ENCODE measurements at regions not wholly inside any gene's neighbourhood (a gene's known extent, or its start where the extent isn't known, plus 50 kb on each side); places are given as distances from the start of the nearest gene placed in this dataset.

DNA sequence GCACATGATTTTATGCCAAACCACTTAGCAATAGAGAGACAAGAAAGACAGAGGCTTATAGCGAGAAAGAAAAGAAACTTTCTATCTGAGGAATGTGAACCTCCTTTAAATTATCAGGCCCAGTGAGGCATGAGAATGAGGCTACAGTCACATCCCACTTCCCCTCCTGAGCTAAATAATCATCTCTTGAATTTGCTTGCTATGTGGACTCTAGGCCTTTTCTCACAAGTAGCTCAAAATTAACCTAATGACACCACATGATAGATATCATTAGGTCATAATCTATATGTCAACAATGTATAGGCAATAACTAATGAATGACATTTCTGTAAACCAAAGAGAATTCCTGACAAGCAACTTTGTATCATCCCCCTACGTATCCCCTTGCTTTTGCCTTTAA, 301.5 kb upstream of the MGAT5 start:
- no peak for DNase-seq

DNA sequence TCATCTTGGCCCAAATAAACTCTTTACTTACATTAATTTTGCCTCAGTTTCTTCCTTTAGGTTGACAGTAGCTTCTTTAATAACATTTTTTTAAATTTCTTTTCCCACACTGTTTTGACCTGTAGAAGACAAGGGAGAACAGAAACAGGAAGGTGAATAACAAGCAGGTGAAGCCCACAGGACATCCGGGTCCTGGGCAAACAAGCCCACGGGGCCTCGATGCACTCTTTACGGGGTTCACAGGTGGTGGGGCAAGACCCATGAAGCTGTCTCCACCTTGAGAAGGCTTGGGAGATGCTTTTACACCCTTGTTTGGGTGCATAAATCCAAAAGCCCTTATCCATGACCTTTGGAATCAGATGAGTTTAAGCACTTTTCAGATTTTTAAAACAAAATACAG, 301.0 kb upstream of the MGAT5 start:
- DNase-seq: no peak

DNA sequence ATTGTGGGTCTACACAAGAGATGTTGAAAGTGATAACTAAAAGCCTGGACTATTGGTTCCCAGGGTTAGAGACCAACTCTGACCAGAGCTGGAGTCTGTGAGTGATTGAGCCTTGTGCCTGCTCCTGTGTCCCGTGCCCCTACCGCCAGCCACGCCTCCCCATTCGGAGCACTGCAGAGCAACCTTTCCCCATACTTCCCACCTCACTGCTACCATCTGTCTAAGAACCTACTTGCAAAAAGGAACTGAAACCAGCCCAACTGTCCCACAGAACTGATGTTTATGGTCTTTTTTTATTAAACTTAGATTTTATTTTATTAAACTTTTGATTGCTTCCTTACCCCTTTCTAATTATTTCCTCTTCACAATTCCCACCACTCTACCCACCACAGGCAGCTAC, 300.3 kb upstream of the MGAT5 start:
- DNase-seq: no peak

DNA sequence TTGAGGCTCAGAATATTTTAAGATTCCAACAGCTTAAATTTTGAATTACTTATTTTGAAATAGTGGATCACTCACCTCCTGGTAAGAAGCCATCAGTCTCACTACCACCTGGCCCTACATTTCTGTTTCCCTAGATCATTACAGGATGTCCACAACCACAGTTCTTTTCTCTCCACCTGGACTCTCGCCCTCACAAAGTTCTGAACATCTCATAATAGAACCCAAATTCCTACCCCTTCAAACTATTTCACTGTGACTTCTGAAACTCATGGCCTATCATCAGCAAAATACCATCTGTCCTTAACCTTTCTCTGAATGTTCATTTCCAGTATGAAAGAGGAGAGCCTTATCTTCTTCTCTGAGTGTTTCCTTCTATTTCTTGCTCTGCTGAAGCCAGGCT, 299.2 kb upstream of the MGAT5 start:
- DNase-seq: no peak

DNA sequence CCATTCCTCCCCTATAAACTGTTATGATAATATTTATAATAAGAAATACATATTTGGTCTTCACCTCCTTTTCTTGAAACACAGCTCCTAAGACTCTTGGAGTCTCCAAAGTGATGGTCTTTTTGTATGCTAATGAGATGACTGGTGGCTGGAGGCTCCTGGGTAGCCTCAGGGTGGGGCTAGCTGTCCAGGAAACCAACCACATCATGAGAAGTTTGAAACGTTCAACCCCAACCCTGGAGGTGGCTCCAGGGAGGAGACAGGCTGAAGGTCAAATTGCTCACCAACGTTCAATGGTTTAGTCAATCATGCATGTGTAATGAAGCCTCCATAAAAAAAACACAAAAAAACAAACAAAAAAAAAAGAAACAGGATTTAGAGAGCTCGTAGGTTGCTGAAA, 298.7 kb upstream of the MGAT5 start:
- DNase-seq: no peak

DNA sequence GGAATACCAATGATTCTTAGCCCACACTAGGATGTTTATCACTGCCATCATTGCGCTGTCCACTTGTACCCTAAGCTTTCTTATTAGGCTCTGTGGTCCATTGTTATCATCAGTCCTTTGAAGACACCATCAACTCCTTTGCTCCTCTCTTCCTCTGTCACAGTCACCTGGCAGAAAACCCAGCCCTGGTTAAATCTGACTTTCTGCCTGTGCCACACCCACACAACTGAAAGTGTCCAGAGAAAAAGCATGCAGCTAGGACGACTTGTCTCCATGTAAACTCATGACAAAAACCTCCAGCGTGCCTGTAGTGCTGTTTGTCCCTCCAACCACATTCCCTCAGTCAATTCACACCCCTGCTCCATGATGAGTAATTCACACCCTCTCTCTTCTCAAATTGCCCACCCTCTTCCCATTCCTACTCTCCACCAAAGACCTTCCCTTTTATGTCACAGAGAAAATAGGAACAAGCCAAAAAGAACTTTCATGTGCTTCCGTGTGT, 297.4 kb upstream of the MGAT5 start:
- no peak for DNase-seq

DNA sequence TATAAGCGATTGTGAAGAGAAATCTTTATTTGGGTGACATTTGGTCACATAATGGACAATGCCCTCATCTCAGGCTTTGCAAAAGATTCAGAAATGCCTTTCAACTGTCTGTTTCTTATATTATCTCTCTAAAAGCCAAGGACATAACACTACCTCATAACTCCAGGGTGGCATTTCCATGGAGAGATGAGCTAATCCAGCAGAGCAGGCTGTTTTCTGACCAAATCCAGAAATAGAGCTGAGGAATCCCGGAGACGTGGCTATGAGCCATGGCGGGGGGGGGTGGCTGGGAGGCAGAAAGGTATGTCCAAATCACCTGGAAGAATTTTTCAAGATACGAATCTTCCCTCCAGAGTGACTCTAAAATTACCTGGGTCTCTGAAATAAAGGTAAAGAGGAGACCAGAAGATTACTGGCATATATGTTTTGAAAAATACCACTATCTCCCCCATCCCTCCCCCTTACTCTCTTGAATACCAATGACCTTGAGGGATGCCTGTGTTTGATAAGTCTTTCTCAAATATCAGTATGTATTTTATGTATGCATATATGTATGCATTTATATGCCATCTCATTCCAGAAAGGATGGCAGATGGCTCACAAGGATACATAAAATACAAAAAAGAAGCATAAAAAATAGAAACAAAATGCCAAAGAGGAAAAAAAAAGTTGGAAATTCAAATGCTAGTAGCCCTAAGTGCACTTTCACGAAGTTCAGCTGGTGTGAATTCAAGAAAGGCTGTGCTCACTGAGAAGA, 296.0 kb upstream of the MGAT5 start:
- no peak for DNase-seq

DNA sequence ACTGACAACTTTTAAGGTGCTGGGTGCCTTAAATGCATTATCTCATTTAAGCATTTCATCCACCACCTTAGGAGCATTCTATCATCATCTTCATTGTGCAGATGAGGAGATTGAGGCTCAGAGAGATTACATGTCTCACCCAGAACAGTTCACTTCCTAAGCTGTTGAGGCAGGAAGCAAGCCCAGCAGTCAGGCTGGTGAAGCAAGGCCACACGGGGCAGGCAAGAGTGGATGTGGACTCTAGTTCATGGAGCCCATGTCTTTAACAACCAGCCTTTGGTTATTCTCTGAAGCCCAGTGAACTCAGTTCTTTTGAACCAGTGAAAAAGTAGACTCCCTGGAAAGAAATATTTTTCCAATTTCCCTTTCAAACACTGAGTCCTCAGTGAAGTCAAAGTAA, 294.8 kb upstream of the MGAT5 start:
- DNase-seq: no peak

DNA sequence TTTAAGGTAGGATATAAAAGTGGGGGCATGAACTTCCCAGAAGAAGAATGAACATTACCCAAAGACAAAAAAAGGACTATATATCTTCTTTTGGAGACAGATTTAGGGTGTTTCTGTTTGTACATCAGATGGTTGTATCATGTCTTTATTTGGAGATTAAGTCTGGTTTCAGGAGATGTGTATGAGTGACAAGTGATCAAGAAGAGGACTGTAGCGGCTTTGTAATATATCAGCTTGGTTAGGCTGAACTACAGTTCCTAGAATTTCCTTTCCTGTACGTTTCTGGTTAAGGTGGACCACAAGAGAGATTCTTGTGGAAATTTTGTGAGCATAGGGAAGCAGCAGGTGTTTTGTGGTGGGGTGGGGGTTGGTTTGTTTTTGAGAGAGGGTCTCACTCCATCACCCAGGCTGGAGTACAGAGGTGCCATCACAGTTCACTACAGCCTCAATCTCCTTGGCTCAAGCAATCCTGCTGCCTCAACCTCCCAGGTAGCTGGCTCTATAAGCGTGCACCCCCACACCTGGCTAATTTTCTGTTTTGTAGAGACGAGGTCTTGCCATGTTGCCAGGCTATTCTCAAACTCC, 287.1 kb upstream of the MGAT5 start:
- DNase-seq: no peak

DNA sequence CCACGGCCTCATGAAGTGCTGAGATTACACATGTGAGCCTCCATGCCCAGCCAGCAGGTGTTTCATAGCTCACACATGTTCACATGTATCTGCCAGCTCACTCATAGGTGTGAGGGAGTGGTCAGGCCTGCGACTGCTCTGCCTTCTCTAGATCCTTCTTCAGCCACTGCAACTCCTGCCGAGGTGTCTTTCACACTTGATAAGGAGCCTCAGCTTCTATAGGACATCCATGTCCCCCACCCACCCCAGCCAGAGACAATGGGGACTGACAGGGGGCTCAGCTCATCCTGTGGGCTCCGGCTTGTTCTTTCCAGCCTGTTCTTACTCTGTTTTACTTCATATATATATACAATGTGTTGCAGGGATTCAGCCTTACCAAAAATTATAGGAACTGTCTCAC, 286.5 kb upstream of the MGAT5 start:
- DNase-seq: no peak

DNA sequence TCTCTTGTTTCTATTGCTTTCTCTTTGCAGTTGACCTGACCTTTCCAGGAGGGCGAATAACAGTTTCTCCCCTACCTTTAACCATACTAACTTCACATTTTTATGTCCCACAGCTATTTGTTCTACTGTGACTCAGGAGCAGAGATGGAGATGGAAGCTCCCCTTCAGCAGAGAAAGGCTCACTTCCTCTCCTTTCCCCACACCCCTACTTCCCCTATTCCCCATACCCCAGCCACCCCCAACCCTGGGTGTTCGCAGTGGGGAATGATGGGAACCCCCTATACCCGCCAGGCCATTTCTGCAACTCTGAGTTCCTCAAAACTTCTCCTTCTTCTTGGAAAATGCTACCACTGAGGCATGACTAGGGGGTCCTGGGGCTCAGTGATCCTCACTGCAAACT, 285.4 kb upstream of the MGAT5 start:
- DNase-seq: no peak

DNA sequence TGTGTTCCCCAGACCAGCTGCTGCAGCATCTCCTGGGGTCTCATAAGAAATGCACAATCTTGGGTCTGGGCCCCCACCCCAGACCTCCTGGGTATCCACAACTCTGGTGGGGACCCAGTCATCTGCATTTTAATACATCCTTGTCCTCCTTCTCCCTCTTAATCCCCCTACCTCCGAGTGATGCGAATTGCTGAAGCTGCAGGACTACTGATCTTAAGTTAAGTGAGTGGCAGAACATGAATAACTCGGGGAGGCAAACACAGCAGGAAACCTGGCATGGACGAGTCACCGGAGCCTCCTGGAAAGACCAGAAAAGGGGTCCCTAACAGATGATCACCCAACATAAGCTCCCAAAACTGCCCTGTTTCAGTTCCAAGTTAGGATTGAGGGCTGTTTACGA, 283.2 kb upstream of the MGAT5 start:
- no peak for DNase-seq

DNA sequence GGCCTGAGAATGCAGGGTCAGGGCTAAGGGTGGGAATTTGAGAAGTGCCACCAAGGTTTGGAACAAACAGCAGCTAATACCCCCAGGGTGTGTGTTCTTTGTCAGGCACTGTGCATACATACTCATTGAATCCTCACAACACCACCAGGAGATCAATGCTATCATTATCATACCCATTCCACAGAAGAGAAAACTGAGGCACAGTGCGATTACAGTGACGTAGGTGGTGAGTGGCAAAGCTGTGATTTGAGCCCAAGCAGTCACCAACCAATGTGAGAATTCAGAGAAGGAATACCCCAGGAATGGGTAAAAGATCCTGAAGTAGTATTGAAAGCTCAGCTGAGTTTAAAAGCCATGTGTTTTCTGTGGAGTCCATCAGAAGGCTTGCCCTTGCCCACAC, 281.6 kb upstream of the MGAT5 start:
- DNase-seq: no peak

DNA sequence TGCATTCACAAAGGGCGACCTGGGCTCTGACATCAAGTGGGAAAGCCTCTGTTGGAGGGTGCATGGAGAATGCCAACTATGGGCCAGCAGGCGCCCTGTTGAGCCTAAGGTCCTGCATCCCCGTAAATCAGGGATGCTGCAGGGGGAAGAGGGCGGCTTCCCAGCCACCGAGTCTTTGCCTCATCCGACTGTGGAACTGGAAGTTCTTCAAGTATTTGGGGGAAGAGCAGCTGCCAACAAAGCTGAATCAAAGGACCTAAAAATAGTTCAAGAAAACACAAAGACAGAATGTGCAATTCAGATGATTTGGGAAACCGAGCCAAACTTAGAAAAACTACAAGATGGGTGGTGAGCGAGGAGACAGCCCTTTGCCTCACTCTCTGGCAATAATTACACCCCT, 281.1 kb upstream of the MGAT5 start:
- DNase-seq: no peak

DNA sequence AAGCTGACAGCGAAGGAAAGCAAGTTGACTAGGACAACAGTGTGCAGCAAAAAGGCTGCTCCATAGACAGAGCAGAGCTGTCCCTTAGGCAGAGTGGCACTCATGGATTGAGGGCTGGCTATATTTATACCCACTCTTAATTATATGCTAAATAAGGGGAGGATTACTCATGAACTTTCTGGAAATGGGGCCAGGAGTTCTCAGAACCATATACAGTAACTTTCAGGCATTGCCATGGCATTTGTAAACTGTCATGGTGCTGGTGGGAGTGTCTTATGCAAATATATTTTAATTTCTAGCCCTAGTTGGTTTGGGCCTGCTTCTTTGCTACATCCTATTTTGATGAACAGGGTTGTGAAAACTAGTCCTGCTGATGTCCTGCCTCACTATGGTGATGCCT, 279.5 kb upstream of the MGAT5 start:
- DNase-seq: no peak

DNA sequence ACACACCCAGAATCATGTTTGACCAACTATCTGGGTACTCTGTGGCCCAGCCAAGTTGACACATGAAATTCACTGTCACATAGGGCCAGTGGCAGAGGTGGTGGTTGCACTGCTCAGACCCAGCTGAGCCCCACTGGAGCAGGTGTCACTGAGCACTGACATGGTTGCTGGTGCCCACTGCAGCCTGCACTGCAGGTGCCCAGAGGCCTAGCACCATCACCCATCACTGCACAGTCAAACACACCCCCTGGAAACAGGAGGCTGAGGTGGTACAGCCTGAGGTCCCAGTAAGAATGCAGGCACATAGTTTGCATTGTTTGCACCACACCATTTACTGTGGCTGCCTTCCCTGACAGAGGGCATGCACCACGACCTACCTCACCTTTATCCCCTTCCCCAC, 278.7 kb upstream of the MGAT5 start:
- DNase-seq: no peak

DNA sequence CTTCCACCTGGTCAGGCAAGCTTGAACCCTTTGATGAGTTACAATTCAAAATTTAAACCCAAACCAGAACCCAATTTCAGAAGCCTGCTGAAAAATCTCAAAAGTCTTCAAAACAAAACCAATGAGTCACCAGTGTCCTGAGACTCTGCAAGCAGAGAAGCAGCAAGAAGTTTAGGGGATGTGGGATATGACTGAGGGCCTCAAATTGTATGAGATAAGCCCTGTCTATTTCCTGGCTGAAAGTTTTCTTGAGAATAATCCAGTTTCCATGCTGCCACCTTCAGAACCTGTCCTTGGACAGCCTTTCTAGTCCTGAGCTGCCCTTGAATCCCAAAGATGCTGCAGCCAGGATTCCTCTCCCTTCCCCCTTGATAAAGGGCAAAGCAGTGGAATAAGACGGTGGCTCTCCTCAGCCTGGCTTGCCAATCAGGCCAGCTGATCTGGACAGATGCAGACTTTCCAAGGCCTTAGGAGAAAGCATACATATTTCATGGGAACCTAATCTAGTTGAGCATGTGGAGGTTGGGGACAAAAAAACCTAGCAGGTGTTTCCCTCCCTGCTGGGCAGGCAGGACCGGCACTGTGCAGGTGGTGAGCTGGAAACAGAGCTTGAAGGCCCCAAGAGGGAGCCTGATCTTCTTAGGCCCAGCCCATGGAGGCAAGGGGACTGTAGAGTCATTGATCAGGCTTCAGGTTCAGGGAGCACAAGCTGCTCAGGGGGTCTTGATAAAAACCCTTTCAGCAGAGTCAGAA, 278.0 kb upstream of the MGAT5 start:
- no peak for DNase-seq

DNA sequence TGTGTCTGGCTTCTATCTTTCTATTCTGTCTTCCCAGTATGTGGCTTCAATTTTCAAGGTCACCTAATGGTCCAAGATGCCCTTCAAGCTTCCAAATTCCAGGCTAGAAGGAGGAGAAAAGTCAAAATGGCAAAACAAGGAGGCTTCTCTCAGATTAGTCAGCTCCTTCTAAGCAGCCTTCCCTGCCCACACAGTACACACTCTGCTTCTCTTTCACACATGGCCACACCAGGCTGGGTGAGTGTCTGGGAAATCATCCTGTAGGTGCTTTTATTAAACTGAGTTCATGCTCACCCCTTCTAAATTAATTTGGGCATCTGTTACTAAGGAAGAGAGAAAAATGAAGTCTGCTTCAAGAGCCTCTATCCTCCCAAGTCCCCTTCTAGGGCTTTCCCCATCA, 277.2 kb upstream of the MGAT5 start:
- DNase-seq: no peak

DNA sequence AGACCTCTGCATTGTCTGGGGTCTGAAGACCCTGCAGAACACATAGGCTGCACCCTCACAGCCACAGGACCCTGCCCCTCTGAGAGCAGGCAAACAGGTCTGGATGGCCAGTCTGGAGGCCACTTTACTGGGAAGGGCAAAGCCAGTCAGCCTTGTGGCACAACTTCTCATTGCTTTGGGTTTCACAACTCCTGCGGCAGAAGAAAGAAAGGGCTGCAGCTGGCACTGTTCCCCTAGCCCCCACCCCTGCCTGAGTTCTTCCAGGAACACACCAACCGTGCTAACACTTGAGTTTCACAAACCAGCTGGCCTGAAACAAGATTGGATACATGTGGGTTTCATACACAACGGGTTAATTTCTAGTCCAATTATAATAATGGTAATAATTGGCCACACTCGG, 276.5 kb upstream of the MGAT5 start:
- DNase-seq: no peak

DNA sequence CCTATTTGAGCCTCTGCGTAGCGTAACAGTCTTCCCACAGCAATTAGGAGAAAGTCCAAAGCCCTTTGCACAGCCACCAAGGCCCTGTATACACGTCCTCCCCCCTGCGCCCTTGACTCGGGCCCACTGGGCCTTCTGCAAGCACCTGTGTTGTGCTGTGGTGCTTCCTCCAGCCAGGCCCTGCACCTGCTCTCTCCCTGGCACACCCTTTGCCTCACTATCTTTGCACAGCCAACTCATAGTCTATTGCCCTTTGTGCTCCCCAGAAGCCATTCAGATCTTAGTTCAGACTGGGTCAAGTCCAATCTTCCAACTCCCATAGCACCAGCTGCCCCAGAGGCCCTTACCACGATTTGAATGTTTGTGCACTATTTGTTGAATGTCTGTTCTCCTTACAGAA, 271.6 kb upstream of the MGAT5 start:
- no peak for DNase-seq

DNA sequence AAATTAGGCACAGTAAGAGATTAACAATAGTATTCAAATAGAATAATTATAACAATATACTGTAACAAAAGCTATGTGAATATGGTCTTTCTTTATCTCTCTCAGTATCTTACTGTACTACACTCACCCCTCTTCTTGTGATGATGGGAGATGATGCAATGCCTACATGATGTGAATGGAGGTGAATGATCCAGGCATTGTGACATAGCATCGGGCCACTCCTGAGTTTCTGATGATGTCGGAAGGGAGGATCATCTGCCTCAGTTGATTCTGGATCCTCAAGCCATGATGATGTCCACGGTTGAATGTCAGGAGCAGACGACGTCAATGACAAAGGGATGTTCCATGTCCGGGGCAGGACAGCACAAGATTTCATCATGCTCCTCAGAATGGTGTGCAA, 268.3 kb upstream of the MGAT5 start:
- DNase-seq: no peak

DNA sequence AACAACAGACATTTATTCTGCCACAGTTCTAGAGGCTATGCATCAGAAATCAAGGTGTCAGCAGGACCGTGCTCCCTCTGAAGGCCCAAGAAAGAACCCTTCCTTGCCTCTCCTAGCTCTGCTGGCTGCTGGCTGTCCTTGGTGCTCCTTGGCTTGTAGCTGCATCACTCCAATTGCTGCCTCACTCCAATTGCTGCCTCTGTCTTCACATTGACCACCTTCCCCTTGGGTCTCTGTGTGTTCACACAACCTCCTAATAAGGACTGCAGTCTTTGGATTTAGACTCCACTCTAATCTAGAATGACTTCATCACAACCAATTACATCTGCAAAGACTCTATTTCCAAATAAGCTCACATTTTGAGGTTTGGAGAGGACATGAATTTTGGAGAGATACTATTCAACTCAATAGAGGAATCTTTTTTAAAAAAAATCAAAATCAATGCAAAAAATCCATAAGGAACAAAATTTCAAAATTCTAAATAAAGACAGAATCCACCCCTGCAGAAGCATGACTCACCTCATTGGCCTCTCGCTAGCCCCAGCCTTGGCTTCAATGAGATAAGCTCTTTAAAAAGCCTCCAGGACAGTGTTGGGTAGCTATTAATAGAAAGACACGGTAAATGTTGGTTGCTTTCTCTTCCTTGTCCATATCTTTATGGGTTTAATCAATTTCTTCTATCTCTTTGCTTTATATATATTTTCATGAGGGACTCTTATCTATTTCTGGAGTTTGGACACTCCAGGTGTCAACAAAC, 267.6 kb upstream of the MGAT5 start:
- no peak for DNase-seq

All from activated T-cell treated with anti-CD3 and anti-CD28 coated beads, Interleukin-2, amount 50 U/mL, for 1 hour (primary cell).